ENCODE measurements at regions not wholly inside any gene's neighbourhood (a gene's known extent, or its start where the extent isn't known, plus 50 kb on each side); places are given as distances from the start of the nearest gene placed in this dataset.

GRCh38 chr6:133749427-133749826 lies 139.5 kb upstream of the TCF21 start:
- H3K4me3 Mint-ChIP-seq (ENCODE audit: low read depth, unreplicated experiment), result no peak overlapping the region
- no peak for TF ChIP-seq CTCF (IDR thresholded peaks at IDR 0.05; ENCODE audit: unreplicated experiment)
- no TSS peak for BruUV-seq (replicated peaks)
- peaks cover 27% of the 10 kb centered on the region for H3K4me1 Mint-ChIP-seq (ENCODE audit: low read depth, unreplicated experiment)
- peaks cover 11% of the 10 kb centered on the region for H3K36me3 Mint-ChIP-seq (ENCODE audit: insufficient read depth, unreplicated experiment)
- H3K27me3 Mint-ChIP-seq (ENCODE audit: unreplicated experiment), result no peaks in the 10 kb centered on the region
- CTCF ChIA-PET, result no interaction called here
- no peak for DNase-seq
- H3K9me3 Mint-ChIP-seq (ENCODE audit: low read depth, unreplicated experiment), result no peaks in the 10 kb centered on the region
- H3K27ac Mint-ChIP-seq (ENCODE audit: unreplicated experiment), result no peak overlapping the region
- intact Hi-C loops (cut with micrococcal nuclease; ENCODE audit: unreplicated experiment), result loop anchor here (5.0 kb wide), 1 partner anchor 102 kb away; no protein-coding TSS in a partner anchor

- peaks cover 19% of the 10 kb centered on the region for H3K4me1 Mint-ChIP-seq (ENCODE audit: low read depth, unreplicated experiment)
- no peak for DNase-seq
- TF ChIP-seq CTCF (IDR thresholded peaks at IDR 0.05; ENCODE audit: unreplicated experiment), result no peak
- no peaks in the 10 kb centered on the region for H3K36me3 Mint-ChIP-seq (ENCODE audit: insufficient read depth, unreplicated experiment)
- H3K4me3 Mint-ChIP-seq (ENCODE audit: low read depth, unreplicated experiment), result no peak overlapping the region
- H3K27ac Mint-ChIP-seq (ENCODE audit: unreplicated experiment), result no peak overlapping the region
- H3K27me3 Mint-ChIP-seq (ENCODE audit: unreplicated experiment), result no peaks in the 10 kb centered on the region
- CTCF ChIA-PET, result no interaction called here
- BruUV-seq (replicated peaks), result no TSS peak
- H3K9me3 Mint-ChIP-seq (ENCODE audit: low read depth, unreplicated experiment), result no peaks in the 10 kb centered on the region
- intact Hi-C loops (cut with micrococcal nuclease; ENCODE audit: unreplicated experiment), result no loop called here
Observed at GRCh38 chr6:133752129-133752528, 136.8 kb upstream of the TCF21 start.

- no TSS peak for BruUV-seq (replicated peaks)
- Mint-ChIP-seq H3K9me3 (ENCODE audit: low read depth, unreplicated experiment) (no peaks in the 10 kb centered on the region), H3K27ac (ENCODE audit: unreplicated experiment) (no peak overlapping the region), H3K27me3 (ENCODE audit: unreplicated experiment) (no peaks in the 10 kb centered on the region), H3K36me3 (ENCODE audit: insufficient read depth, unreplicated experiment) (no peaks in the 10 kb centered on the region), H3K4me3 (ENCODE audit: low read depth, unreplicated experiment) (no peak overlapping the region), H3K4me1 (ENCODE audit: low read depth, unreplicated experiment) (peaks cover 23% of the 10 kb centered on the region)
- intact Hi-C loops (cut with micrococcal nuclease; ENCODE audit: unreplicated experiment), result no loop called here
- DNase-seq, result no peak
- CTCF ChIA-PET, result interaction anchor here (0.8 to 0.9 kb wide), 2 partner anchors 84 to 184 kb away, joined by 3 read pairs; no protein-coding TSS in a partner anchor
- TF ChIP-seq CTCF (IDR thresholded peaks at IDR 0.05; ENCODE audit: unreplicated experiment), result no peak
Observed at GRCh38 chr6:133753756-133754155, 135.2 kb upstream of the TCF21 start.

- Mint-ChIP-seq H3K27me3 (ENCODE audit: unreplicated experiment) (no peaks in the 10 kb centered on the region), H3K4me1 (ENCODE audit: low read depth, unreplicated experiment) (peaks cover 28% of the 10 kb centered on the region), H3K27ac (ENCODE audit: unreplicated experiment) (no peak overlapping the region), H3K36me3 (ENCODE audit: insufficient read depth, unreplicated experiment) (no peaks in the 10 kb centered on the region), H3K9me3 (ENCODE audit: low read depth, unreplicated experiment) (no peaks in the 10 kb centered on the region), H3K4me3 (ENCODE audit: low read depth, unreplicated experiment) (no peak overlapping the region)
- no peak for DNase-seq
- no peak for TF ChIP-seq CTCF (IDR thresholded peaks at IDR 0.05; ENCODE audit: unreplicated experiment)
- no TSS peak for BruUV-seq (replicated peaks)
- intact Hi-C loops (cut with micrococcal nuclease; ENCODE audit: unreplicated experiment), result no loop called here
- CTCF ChIA-PET, result no interaction called here
Observed at GRCh38 chr6:133754298-133754697, 134.6 kb upstream of the TCF21 start.

All from Calu3 (cell line).